Endodermal cell (in vitro differentiated cells): ENCODE measurements at regions not wholly inside any gene's neighbourhood (a gene's known extent, or its start where the extent isn't known, plus 50 kb on each side); places are given as distances from the start of the nearest gene placed in this dataset.

ENCODE experiments used
- DNase-seq: peaks from one replicate; pipeline ENCODE4 v3.0.0-alpha.2; 2017
- H3K27ac ChIP-seq: 2 replicates; pipeline ENCODE4 v1.5.1; 2013; ENCODE audit warnings: mild to moderate bottlenecking, low read depth, low read length, moderate library complexity
- H3K27me3 ChIP-seq: 2 replicates; pipeline ENCODE4 v1.6.1; 2013; ENCODE audit warnings: mild to moderate bottlenecking, low read length, moderate library complexity; ENCODE audit not compliant: insufficient read depth, control insufficient read depth, poor library complexity, severe bottlenecking
- H3K36me3 ChIP-seq: 2 replicates; pipeline ENCODE4 v1.7.0; 2013; ENCODE audit warnings: mild to moderate bottlenecking, low read length, moderate library complexity; ENCODE audit not compliant: control insufficient read depth, insufficient read depth
- H3K4me1 ChIP-seq: one replicate; pipeline ENCODE4 v1.7.0; 2013; ENCODE audit warnings: low read length; ENCODE audit not compliant: control insufficient read depth, insufficient read depth
- H3K4me3 ChIP-seq: 2 replicates; pipeline ENCODE4 v1.5.1; 2013; ENCODE audit warnings: mild to moderate bottlenecking, low read length, moderate library complexity
- H3K9ac ChIP-seq: 2 replicates; pipeline ENCODE4 v1.6.1; 2013; ENCODE audit warnings: mild to moderate bottlenecking, low read length, moderate library complexity; ENCODE audit not compliant: poor library complexity, severe bottlenecking; ENCODE audit errors: extremely low read depth
- H3K9me3 ChIP-seq: 2 replicates; pipeline ENCODE4 v1.6.1; 2013; ENCODE audit warnings: mild to moderate bottlenecking, low read length, moderate library complexity; ENCODE audit not compliant: control insufficient read depth
- H3K27ac Mint-ChIP-seq: 2 replicates; pipeline ENCODE4 v1.8.0; 2020; ENCODE audit warnings: mixed read lengths
- H3K27me3 Mint-ChIP-seq: 2 replicates; pipeline ENCODE4 v1.8.0; 2021; ENCODE audit warnings: mild to moderate bottlenecking, mixed read lengths; ENCODE audit not compliant: insufficient read depth
- H3K36me3 Mint-ChIP-seq: 2 replicates; pipeline ENCODE4 v1.8.0; 2020; ENCODE audit warnings: low read depth, mixed read lengths
- H3K4me1 Mint-ChIP-seq: 2 replicates; pipeline ENCODE4 v1.8.0; 2020; ENCODE audit warnings: mixed read lengths
- H3K4me3 Mint-ChIP-seq: 2 replicates; pipeline ENCODE4 v1.8.0; 2020; ENCODE audit warnings: mild to moderate bottlenecking, moderate library complexity, mixed read lengths
- H3K9me3 Mint-ChIP-seq: 2 replicates; pipeline ENCODE4 v1.8.0; 2020; ENCODE audit warnings: mild to moderate bottlenecking, mixed read lengths
- whole genome bisulfite sequencing, 2 experiments: methylation state at CpG; one replicate each; pipeline versions ENCODE4 v1.1.5 to v1.1.7; 2013; ENCODE audit warnings: missing lambda C conversion rate in 2 of 2, mixed read lengths in 1 of 2; ENCODE audit not compliant: insufficient coverage in 1 of 2, insufficient read length in 1 of 2; 5-methylcytosine and 5-hydroxymethylcytosine counted together
- TF ChIP-seq, protein P1 (sequence below): fragments of 200-600 bp; sonication (generic); conservative IDR thresholded peaks from 2 replicates; pipeline ENCODE4 v1.5.0; 2021; ENCODE audit warnings: antibody characterized with exemption, mild to moderate bottlenecking

DNA sequence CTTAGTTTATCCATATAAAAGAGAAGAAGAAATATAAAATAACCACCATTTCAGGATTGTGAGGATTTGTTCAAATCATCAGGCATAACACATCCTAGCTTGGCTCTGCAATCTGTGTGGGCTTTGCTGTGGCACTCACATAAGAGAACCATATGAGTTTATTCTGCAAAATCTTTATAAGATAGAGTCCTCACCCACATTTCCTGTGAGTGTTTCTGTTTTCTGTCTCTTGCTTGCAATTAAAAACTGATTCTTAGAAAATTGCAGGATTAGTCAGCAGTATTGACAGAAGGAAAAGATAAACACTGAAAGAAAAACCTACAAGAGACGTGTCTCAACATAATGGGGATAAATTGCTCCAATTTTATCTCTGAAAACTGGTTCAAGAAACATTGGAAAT is 258.5 kb downstream of the RND3 start:
- Mint-ChIP-seq H3K36me3 (no peaks in the 10 kb centered on the region), H3K27ac (no peak overlapping the region), H3K27me3 (peaks cover 41% of the 10 kb centered on the region), H3K4me3 (no peak overlapping the region), H3K9me3 (no peaks in the 10 kb centered on the region), H3K4me1 (peaks cover 1% of the 10 kb centered on the region)
- no peak overlapping the region for H3K4me3 ChIP-seq
- DNase-seq, result no peak
- no peak overlapping the region for H3K9ac ChIP-seq
- H3K9me3 ChIP-seq, result no peaks in the 10 kb centered on the region
- peaks cover 20% of the 10 kb centered on the region for H3K27me3 ChIP-seq
- no peaks in the 10 kb centered on the region for H3K36me3 ChIP-seq
- 84% methylated on average over 1 of the region's 1 CpG; no CpG with 5 or more reads in 1 of the 2 experiments for WGBS, 2 experiments
- H3K4me1 ChIP-seq, result no peaks in the 10 kb centered on the region
- TF ChIP-seq, protein P1, sequence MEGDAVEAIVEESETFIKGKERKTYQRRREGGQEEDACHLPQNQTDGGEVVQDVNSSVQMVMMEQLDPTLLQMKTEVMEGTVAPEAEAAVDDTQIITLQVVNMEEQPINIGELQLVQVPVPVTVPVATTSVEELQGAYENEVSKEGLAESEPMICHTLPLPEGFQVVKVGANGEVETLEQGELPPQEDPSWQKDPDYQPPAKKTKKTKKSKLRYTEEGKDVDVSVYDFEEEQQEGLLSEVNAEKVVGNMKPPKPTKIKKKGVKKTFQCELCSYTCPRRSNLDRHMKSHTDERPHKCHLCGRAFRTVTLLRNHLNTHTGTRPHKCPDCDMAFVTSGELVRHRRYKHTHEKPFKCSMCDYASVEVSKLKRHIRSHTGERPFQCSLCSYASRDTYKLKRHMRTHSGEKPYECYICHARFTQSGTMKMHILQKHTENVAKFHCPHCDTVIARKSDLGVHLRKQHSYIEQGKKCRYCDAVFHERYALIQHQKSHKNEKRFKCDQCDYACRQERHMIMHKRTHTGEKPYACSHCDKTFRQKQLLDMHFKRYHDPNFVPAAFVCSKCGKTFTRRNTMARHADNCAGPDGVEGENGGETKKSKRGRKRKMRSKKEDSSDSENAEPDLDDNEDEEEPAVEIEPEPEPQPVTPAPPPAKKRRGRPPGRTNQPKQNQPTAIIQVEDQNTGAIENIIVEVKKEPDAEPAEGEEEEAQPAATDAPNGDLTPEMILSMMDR, result no peak
- no peak overlapping the region for H3K27ac ChIP-seq

DNA sequence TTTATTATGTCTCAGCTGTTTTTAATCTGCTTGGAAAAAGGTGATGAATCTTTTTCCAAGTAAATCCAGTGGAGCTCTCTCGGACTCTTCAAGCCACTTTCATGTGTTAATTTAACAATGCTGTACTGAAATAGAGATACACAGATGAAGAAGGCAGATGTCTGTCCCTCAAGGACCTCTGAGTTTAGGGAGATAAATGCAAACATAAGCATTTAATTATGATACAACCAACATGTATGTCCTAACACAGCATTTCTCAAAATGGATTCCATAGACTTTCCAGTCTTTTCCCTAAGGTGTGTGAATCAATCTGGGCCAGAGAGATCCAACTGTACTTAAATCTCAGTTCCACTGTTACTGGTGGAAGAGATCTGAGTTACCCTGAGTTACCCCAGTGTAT is 262.4 kb downstream of the RND3 start:
- H3K9ac ChIP-seq, result no peak overlapping the region
- Mint-ChIP-seq H3K27ac (no peak overlapping the region), H3K27me3 (peaks cover 53% of the 10 kb centered on the region)

DNA sequence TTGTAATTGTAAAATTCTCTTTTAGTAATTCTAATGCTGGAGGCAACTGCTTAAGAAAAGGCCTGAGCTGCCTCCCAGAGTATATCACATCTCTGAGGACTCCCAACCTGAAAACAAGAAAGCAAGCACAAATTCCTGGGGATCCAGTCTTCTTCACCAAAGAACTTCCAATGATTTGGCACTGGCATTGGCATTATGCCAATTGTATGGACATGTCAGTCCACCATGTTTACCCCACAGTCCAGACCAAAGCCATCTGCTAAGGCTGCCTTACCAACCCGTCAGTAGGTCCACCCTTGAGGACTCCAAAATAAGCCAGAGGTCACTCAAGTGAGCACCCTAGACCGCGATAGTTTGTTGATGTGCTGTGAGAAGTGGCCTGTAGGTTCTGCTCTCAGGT is 263.1 kb downstream of the RND3 start:
- Histone ChIP-seq H3K36me3 (no peaks in the 10 kb centered on the region), H3K9ac (no peak overlapping the region), H3K4me1 (peaks cover 13% of the 10 kb centered on the region), H3K27ac (no peak overlapping the region), H3K4me3 (no peak overlapping the region), H3K9me3 (no peaks in the 10 kb centered on the region), H3K27me3 (peaks cover 20% of the 10 kb centered on the region)
- no peak for DNase-seq
- WGBS, 2 experiments, result 96 to 100% methylated on average over 1 to 3 of the region's 3 CpGs
- TF ChIP-seq, protein P1, result no peak
- no peaks in the 10 kb centered on the region for H3K9me3 Mint-ChIP-seq
- H3K27ac Mint-ChIP-seq, result no peak overlapping the region
- peaks cover 60% of the 10 kb centered on the region for H3K27me3 Mint-ChIP-seq
- H3K4me1 Mint-ChIP-seq, result peaks cover 26% of the 10 kb centered on the region
- no peaks in the 10 kb centered on the region for H3K36me3 Mint-ChIP-seq
- no peak overlapping the region for H3K4me3 Mint-ChIP-seq

More for the DNA sequence above, 262.4 kb downstream of the RND3 start:
- Mint-ChIP-seq H3K36me3 (no peaks in the 10 kb centered on the region), H3K4me1 (peaks cover 26% of the 10 kb centered on the region), H3K9me3 (no peaks in the 10 kb centered on the region), H3K4me3 (no peak overlapping the region)
- peaks cover 20% of the 10 kb centered on the region for H3K27me3 ChIP-seq
- no peak overlapping the region for H3K4me3 ChIP-seq
- H3K4me1 ChIP-seq, result peaks cover 9% of the 10 kb centered on the region
- H3K27ac ChIP-seq, result no peak overlapping the region
- no peak for DNase-seq
- no peaks in the 10 kb centered on the region for H3K36me3 ChIP-seq
- H3K9me3 ChIP-seq, result no peaks in the 10 kb centered on the region
- WGBS, 2 experiments, result 100% methylated on average over 1 of the region's 1 CpG
- TF ChIP-seq, protein P1, result no peak
